SK-N-SH treated with all-trans-retinoic acid at 6 μM for 48 hours (cell line): ENCODE measurements at regions not wholly inside any gene's neighbourhood (a gene's known extent, or its start where the extent isn't known, plus 50 kb on each side); places are given as distances from the start of the nearest gene placed in this dataset.

Experiments used
- ATAC-seq: fragments of 200-7000 bp; cut with Tn5 transposase; 3 replicates; pipeline ENCODE4 v1.9.1; 2020; ENCODE audit warnings: mild to moderate bottlenecking, moderate library complexity
- ARNTL ChIP-seq: fragments of 450-650 bp; formaldehyde crosslinking; IDR thresholded peaks from 2 replicates; pipeline ENCODE4 v1.5.0; 2020; ENCODE audit warnings: low read depth, mild to moderate bottlenecking, moderate library complexity, borderline replicate concordance
- BACH2 ChIP-seq: fragments of 250-450 bp; sonication (Bioruptor Pico); IDR thresholded peaks from 2 replicates; pipeline ENCODE4 v1.9.0; 2021; ENCODE audit warnings: mild to moderate bottlenecking, borderline replicate concordance
- CSDC2 ChIP-seq: fragments of 250-450 bp; sonication (Bioruptor Pico); IDR thresholded peaks from 2 replicates; pipeline ENCODE4 v1.5.0; 2020; ENCODE audit warnings: mild to moderate bottlenecking, moderate library complexity
- ESRRG ChIP-seq: fragments of 250-450 bp; sonication (Bioruptor Pico); IDR thresholded peaks from 2 replicates; pipeline ENCODE4 v1.6.1; 2021; ENCODE audit warnings: mild to moderate bottlenecking
- GLIS3 ChIP-seq: fragments of 250-450 bp; sonication (Bioruptor Pico); IDR thresholded peaks from 2 replicates; pipeline ENCODE4 v1.5.0; 2020; ENCODE audit warnings: mild to moderate bottlenecking, moderate library complexity
- ISL1 ChIP-seq: fragments of 250-450 bp; sonication (Bioruptor Pico); IDR thresholded peaks from 2 replicates; pipeline ENCODE4 v2.1.2; 2022; ENCODE audit warnings: mild to moderate bottlenecking, moderate library complexity
- OSR1 ChIP-seq: fragments of 250-450 bp; sonication (Bioruptor Pico); IDR thresholded peaks from 2 replicates; pipeline ENCODE4 v1.8.0; 2022; ENCODE audit warnings: moderate library complexity, mild to moderate bottlenecking, inconsistent platforms
- PPARA ChIP-seq: fragments of 250-450 bp; sonication (Bioruptor Pico); IDR thresholded peaks from 2 replicates; pipeline ENCODE4 v1.5.0; 2020; ENCODE audit warnings: mild to moderate bottlenecking, borderline replicate concordance
- RARB ChIP-seq: fragments of 250-450 bp; sonication (Bioruptor Pico); IDR thresholded peaks from 2 replicates; pipeline ENCODE4 v1.8.0; 2021; ENCODE audit warnings: mild to moderate bottlenecking, moderate library complexity
- SNAI2 ChIP-seq: fragments of 250-450 bp; sonication (Bioruptor Pico); IDR thresholded peaks from 2 replicates; pipeline ENCODE4 v1.5.0; 2020; ENCODE audit warnings: mild to moderate bottlenecking, moderate library complexity
- TCF4 ChIP-seq: fragments of 250-450 bp; sonication (Bioruptor Pico); IDR thresholded peaks from 2 replicates; pipeline ENCODE4 v1.8.0; 2021; ENCODE audit warnings: mild to moderate bottlenecking, moderate library complexity, borderline replicate concordance
- ZC3H10 ChIP-seq: fragments of 250-450 bp; sonication (Bioruptor Pico); IDR thresholded peaks from 2 replicates; pipeline ENCODE4 v1.5.1; 2021; ENCODE audit warnings: mild to moderate bottlenecking, moderate library complexity
- ZFP3 ChIP-seq: fragments of 250-450 bp; sonication (Bioruptor Pico); IDR thresholded peaks from 2 replicates; pipeline ENCODE4 v1.5.0; 2020; ENCODE audit warnings: mild to moderate bottlenecking, moderate library complexity
- ZNF565 ChIP-seq: fragments of 450-650 bp; formaldehyde crosslinking; conservative IDR thresholded peaks from 2 replicates; pipeline ENCODE4 v1.5.0; 2020; ENCODE audit warnings: low read depth, mild to moderate bottlenecking, moderate library complexity
- ZNF70 ChIP-seq: fragments of 450-650 bp; formaldehyde crosslinking; IDR thresholded peaks from 2 replicates; pipeline ENCODE4 v1.5.0; 2020; ENCODE audit warnings: mild to moderate bottlenecking, moderate library complexity
- ZNF8 ChIP-seq: fragments of 450-650 bp; formaldehyde crosslinking; IDR thresholded peaks from 2 replicates; pipeline ENCODE4 v1.5.0; 2020; ENCODE audit warnings: mild to moderate bottlenecking, moderate library complexity
- TF ChIP-seq, protein P1 (sequence below): fragments of 250-450 bp; sonication (Bioruptor Pico); IDR thresholded peaks from 2 replicates; pipeline ENCODE4 v1.5.1; 2020; ENCODE audit warnings: low read depth, mild to moderate bottlenecking, moderate library complexity
- TF ChIP-seq, protein P2 (sequence below): fragments of 250-450 bp; sonication (Bioruptor Pico); IDR thresholded peaks from 2 replicates; pipeline ENCODE4 v1.5.1; 2021; ENCODE audit warnings: mild to moderate bottlenecking, moderate library complexity
- TF ChIP-seq, protein P3 (sequence below): fragments of 250-450 bp; sonication (Bioruptor Pico); IDR thresholded peaks from 2 replicates; pipeline ENCODE4 v1.8.0; 2021; ENCODE audit warnings: low read depth, mild to moderate bottlenecking, moderate library complexity, borderline replicate concordance
- TF ChIP-seq, protein P4 (sequence below): fragments of 250-450 bp; sonication (Bioruptor Pico); IDR thresholded peaks from 2 replicates; pipeline ENCODE4 v1.8.0; 2020; ENCODE audit warnings: mild to moderate bottlenecking, moderate library complexity, borderline replicate concordance
- TF ChIP-seq, protein P5 (sequence below): fragments of 250-450 bp; sonication (Bioruptor Pico); IDR thresholded peaks from 2 replicates; pipeline ENCODE4 v1.5.0; 2020; ENCODE audit warnings: mild to moderate bottlenecking, moderate library complexity

DNA sequence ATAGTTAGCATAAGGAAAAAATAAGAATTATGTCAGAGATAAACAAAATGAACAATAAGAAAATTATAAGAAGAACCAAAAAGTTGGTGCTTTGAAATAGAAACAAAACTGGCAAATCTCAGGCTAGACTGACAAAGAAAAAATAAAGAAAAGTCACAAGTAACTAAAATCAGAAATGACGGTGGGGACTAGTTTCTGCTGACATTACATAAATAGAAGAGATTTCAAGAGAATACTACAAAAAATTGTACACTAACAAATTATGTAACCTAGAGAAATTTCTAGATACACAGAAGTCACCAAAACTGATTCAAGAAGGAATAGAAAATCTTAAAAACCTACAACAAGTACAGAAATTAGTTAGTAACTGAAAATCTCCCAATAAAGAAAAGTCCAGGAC, 355.6 kb upstream of the SGCG start:
- ATAC-seq = no peak
- no peak for TF ChIP-seq PPARA
- no peak for TF ChIP-seq ZC3H10 (CRISPR knock-in tag)
- TF ChIP-seq, protein P1, sequence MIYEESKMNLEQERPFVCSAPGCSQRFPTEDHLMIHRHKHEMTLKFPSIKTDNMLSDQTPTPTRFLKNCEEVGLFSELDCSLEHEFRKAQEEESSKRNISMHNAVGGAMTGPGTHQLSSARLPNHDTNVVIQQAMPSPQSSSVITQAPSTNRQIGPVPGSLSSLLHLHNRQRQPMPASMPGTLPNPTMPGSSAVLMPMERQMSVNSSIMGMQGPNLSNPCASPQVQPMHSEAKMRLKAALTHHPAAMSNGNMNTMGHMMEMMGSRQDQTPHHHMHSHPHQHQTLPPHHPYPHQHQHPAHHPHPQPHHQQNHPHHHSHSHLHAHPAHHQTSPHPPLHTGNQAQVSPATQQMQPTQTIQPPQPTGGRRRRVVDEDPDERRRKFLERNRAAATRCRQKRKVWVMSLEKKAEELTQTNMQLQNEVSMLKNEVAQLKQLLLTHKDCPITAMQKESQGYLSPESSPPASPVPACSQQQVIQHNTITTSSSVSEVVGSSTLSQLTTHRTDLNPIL (CRISPR knock-in tag) = no peak

DNA sequence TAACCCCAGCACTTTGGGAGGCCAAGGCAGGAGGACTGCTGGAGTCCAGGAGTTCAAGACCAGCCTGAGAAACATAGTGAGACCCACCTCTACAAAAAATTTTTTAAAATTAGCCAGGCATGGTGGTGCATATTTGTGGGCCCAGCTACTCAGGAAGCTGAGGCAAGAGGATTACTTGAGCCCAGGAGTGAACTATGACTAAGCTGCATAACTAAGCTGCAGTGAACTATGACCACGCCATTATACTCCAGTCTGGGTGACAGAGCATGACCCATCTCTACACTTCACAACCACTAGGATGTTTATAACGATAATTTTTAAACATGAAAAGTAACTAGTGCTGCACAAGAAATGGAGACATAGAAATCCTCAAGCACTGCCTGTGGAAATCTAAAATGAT, 352.7 kb upstream of the SGCG start:
- no peak for TF ChIP-seq ZNF565 (CRISPR knock-in tag)
- TF ChIP-seq GLIS3 (CRISPR knock-in tag) = no peak
- TF ChIP-seq ZC3H10 (CRISPR knock-in tag) = no peak
- no peak for TF ChIP-seq RARB (CRISPR knock-in tag)
- TF ChIP-seq BACH2 = no peak
- no peak for TF ChIP-seq ZFP3 (CRISPR knock-in tag)
- TF ChIP-seq TCF4 (CRISPR knock-in tag) = no peak
- TF ChIP-seq, protein P2, sequence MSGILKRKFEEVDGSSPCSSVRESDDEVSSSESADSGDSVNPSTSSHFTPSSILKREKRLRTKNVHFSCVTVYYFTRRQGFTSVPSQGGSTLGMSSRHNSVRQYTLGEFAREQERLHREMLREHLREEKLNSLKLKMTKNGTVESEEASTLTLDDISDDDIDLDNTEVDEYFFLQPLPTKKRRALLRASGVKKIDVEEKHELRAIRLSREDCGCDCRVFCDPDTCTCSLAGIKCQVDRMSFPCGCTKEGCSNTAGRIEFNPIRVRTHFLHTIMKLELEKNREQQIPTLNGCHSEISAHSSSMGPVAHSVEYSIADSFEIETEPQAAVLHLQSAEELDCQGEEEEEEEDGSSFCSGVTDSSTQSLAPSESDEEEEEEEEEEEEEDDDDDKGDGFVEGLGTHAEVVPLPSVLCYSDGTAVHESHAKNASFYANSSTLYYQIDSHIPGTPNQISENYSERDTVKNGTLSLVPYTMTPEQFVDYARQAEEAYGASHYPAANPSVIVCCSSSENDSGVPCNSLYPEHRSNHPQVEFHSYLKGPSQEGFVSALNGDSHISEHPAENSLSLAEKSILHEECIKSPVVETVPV = no peak
- no peak for TF ChIP-seq CSDC2 (CRISPR knock-in tag)
- no peak for TF ChIP-seq OSR1
- ATAC-seq = no peak

DNA sequence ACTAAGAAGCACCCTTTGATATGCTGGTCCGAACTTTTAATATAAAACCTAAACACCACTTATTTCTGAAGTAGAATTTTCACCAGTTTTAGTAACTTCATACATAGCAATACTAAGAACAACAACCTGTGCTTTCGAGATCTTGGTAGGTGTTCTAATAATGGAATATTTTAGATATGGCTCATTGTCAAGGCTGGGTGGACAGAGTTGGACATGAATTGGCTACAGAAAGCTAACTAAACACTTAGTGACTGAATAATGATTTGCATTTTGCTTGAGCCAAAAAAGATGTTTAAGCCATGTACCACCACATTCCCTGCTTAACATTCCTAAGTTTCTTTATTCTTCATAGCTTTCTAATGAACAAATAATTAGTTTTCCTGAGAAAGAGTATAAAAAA, 344.3 kb upstream of the SGCG start:
- TF ChIP-seq RARB (CRISPR knock-in tag) = no peak
- TF ChIP-seq, protein P3, sequence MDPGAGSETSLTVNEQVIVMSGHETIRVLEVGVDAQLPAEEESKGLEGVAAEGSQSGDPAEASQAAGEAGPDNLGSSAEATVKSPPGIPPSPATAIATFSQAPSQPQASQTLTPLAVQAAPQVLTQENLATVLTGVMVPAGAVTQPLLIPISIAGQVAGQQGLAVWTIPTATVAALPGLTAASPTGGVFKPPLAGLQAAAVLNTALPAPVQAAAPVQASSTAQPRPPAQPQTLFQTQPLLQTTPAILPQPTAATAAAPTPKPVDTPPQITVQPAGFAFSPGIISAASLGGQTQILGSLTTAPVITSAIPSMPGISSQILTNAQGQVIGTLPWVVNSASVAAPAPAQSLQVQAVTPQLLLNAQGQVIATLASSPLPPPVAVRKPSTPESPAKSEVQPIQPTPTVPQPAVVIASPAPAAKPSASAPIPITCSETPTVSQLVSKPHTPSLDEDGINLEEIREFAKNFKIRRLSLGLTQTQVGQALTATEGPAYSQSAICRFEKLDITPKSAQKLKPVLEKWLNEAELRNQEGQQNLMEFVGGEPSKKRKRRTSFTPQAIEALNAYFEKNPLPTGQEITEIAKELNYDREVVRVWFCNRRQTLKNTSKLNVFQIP (CRISPR knock-in tag) = no peak
- no peak for TF ChIP-seq SNAI2 (CRISPR knock-in tag)
- no peak for TF ChIP-seq TCF4 (CRISPR knock-in tag)
- no peak for TF ChIP-seq PPARA
- TF ChIP-seq ZNF565 (CRISPR knock-in tag) = no peak
- TF ChIP-seq OSR1 = no peak
- TF ChIP-seq ZNF8 (CRISPR knock-in tag) = no peak
- TF ChIP-seq ISL1 (CRISPR knock-in tag) = no peak
- no peak for TF ChIP-seq ESRRG (CRISPR knock-in tag)
- TF ChIP-seq, protein P4, sequence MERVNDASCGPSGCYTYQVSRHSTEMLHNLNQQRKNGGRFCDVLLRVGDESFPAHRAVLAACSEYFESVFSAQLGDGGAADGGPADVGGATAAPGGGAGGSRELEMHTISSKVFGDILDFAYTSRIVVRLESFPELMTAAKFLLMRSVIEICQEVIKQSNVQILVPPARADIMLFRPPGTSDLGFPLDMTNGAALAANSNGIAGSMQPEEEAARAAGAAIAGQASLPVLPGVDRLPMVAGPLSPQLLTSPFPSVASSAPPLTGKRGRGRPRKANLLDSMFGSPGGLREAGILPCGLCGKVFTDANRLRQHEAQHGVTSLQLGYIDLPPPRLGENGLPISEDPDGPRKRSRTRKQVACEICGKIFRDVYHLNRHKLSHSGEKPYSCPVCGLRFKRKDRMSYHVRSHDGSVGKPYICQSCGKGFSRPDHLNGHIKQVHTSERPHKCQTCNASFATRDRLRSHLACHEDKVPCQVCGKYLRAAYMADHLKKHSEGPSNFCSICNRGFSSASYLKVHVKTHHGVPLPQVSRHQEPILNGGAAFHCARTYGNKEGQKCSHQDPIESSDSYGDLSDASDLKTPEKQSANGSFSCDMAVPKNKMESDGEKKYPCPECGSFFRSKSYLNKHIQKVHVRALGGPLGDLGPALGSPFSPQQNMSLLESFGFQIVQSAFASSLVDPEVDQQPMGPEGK (CRISPR knock-in tag) = no peak
- no peak for TF ChIP-seq CSDC2 (CRISPR knock-in tag)
- TF ChIP-seq, protein P5, sequence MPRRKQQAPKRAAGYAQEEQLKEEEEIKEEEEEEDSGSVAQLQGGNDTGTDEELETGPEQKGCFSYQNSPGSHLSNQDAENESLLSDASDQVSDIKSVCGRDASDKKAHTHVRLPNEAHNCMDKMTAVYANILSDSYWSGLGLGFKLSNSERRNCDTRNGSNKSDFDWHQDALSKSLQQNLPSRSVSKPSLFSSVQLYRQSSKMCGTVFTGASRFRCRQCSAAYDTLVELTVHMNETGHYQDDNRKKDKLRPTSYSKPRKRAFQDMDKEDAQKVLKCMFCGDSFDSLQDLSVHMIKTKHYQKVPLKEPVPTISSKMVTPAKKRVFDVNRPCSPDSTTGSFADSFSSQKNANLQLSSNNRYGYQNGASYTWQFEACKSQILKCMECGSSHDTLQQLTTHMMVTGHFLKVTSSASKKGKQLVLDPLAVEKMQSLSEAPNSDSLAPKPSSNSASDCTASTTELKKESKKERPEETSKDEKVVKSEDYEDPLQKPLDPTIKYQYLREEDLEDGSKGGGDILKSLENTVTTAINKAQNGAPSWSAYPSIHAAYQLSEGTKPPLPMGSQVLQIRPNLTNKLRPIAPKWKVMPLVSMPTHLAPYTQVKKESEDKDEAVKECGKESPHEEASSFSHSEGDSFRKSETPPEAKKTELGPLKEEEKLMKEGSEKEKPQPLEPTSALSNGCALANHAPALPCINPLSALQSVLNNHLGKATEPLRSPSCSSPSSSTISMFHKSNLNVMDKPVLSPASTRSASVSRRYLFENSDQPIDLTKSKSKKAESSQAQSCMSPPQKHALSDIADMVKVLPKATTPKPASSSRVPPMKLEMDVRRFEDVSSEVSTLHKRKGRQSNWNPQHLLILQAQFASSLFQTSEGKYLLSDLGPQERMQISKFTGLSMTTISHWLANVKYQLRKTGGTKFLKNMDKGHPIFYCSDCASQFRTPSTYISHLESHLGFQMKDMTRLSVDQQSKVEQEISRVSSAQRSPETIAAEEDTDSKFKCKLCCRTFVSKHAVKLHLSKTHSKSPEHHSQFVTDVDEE (CRISPR knock-in tag) = no peak
- ATAC-seq = no peak

DNA sequence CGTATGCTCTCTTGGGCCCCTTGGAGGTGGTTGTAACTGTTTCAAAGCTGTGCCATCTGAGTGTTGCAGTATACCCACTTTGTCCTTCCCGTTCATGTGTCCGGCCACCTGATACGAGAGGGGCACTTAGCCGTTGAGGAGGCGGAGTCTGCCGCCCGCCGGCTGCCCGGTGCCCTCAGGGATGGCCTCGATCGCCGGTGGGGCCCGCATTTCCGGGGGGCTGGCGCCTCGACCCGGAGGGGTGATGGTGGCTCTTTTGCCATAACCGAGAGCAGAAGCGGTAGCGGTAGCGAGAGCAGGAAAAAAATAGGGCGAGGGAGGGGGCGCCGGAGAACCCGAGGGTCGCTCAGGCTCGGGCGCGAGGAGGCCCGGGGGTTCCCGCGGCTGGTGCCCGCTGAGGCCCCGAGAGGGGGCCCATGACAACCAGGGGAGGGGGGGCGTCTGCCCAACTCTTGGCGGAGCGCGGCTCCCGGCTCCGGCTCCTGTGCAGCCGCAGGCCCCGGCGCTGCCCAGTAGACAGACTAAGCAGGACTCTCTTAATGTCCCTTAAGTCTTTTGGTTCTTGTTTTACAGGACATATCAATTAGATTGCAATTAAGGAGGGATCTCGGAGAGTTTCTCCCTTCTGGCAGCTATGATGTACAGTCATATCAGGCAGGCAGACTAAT, 342.7 kb upstream of the SGCG start:
- no peak for ATAC-seq
- TF ChIP-seq, protein P3 (CRISPR knock-in tag) = no peak
- TF ChIP-seq ARNTL (no peak), GLIS3 (CRISPR knock-in tag) (no peak), ISL1 (CRISPR knock-in tag) (no peak), ESRRG (CRISPR knock-in tag) (no peak), ZNF70 (CRISPR knock-in tag) (no peak), ZNF8 (CRISPR knock-in tag) (no peak)
- TF ChIP-seq, protein P5 (CRISPR knock-in tag) = no peak
